ENCODE measurements at regions not wholly inside any gene's neighbourhood (a gene's known extent, or its start where the extent isn't known, plus 50 kb on each side); places are given as distances from the start of the nearest gene placed in this dataset.

GRCh38 chr18:64288432-64288831, 139.5 kb upstream of the LINC00305 start:
- H3K27me3 ChIP-seq: no peaks in the 10 kb centered on the region
- no peak for TF ChIP-seq CTCF (IDR thresholded peaks at IDR 0.05)
- no peak for TF ChIP-seq POLR2A (IDR thresholded peaks at IDR 0.05)
- TF ChIP-seq POLR2AphosphoS5 (IDR thresholded peaks at IDR 0.05; ENCODE audit: insufficient read depth in 1 of 2, low read depth in 1 of 2): no peak
- no peak for DNase-seq (ENCODE audit: extremely low spot score in 2 of 2)
- H3K36me3 ChIP-seq: no peaks in the 10 kb centered on the region
- no peaks in the 10 kb centered on the region for H3K4me1 ChIP-seq
- no peaks in the 10 kb centered on the region for H3K9me3 ChIP-seq
- no peak overlapping the region for H3K27ac ChIP-seq
- intact Hi-C loops (cut with DNase I): no loop called here
- no peak overlapping the region for H3K4me3 ChIP-seq

GRCh38 chr18:64287926-64288325, 139.0 kb upstream of the LINC00305 start:
- intact Hi-C loops (cut with DNase I): no loop called here
- no peak overlapping the region for H3K27ac ChIP-seq
- no peaks in the 10 kb centered on the region for H3K36me3 ChIP-seq
- no peak for DNase-seq (ENCODE audit: extremely low spot score in 2 of 2)
- no peaks in the 10 kb centered on the region for H3K4me1 ChIP-seq
- H3K9me3 ChIP-seq: no peaks in the 10 kb centered on the region
- no peak overlapping the region for H3K4me3 ChIP-seq
- no peaks in the 10 kb centered on the region for H3K27me3 ChIP-seq
- TF ChIP-seq POLR2A (IDR thresholded peaks at IDR 0.05): no peak
- no peak for TF ChIP-seq CTCF (IDR thresholded peaks at IDR 0.05)
- no peak for TF ChIP-seq POLR2AphosphoS5 (IDR thresholded peaks at IDR 0.05; ENCODE audit: insufficient read depth in 1 of 2, low read depth in 1 of 2)

GRCh38 chr18:64283059-64283458, 134.2 kb upstream of the LINC00305 start:
- no peak for TF ChIP-seq POLR2A (IDR thresholded peaks at IDR 0.05)
- TF ChIP-seq POLR2AphosphoS5 (IDR thresholded peaks at IDR 0.05; ENCODE audit: insufficient read depth in 1 of 2, low read depth in 1 of 2): no peak
- no peak for TF ChIP-seq CTCF (IDR thresholded peaks at IDR 0.05)
- no peak overlapping the region for H3K27ac ChIP-seq
- H3K27me3 ChIP-seq: no peaks in the 10 kb centered on the region
- H3K4me3 ChIP-seq: no peak overlapping the region
- H3K4me1 ChIP-seq: no peaks in the 10 kb centered on the region
- H3K36me3 ChIP-seq: no peaks in the 10 kb centered on the region
- no peak for DNase-seq (ENCODE audit: extremely low spot score in 2 of 2)
- intact Hi-C loops (cut with DNase I): no loop called here
- H3K9me3 ChIP-seq: no peaks in the 10 kb centered on the region

- no peaks in the 10 kb centered on the region for H3K4me1 ChIP-seq
- intact Hi-C loops (cut with DNase I): no loop called here
- no peaks in the 10 kb centered on the region for H3K9me3 ChIP-seq
- no peak overlapping the region for H3K4me3 ChIP-seq
- no peaks in the 10 kb centered on the region for H3K36me3 ChIP-seq
- no peaks in the 10 kb centered on the region for H3K27me3 ChIP-seq
- DNase-seq (ENCODE audit: extremely low spot score in 2 of 2): no peak
- TF ChIP-seq POLR2AphosphoS5 (IDR thresholded peaks at IDR 0.05; ENCODE audit: insufficient read depth in 1 of 2, low read depth in 1 of 2) (no peak), CTCF (IDR thresholded peaks at IDR 0.05) (no peak), POLR2A (IDR thresholded peaks at IDR 0.05) (no peak)
- no peak overlapping the region for H3K27ac ChIP-seq
Observed at GRCh38 chr18:64278026-64278425, 129.1 kb upstream of the LINC00305 start.

- no peak for DNase-seq (ENCODE audit: extremely low spot score in 2 of 2)
- Histone ChIP-seq H3K27ac (no peak overlapping the region), H3K9me3 (no peaks in the 10 kb centered on the region), H3K36me3 (no peaks in the 10 kb centered on the region), H3K27me3 (no peaks in the 10 kb centered on the region), H3K4me1 (no peaks in the 10 kb centered on the region), H3K4me3 (no peak overlapping the region)
- intact Hi-C loops (cut with DNase I): no loop called here
- TF ChIP-seq CTCF (IDR thresholded peaks at IDR 0.05): no peak
- TF ChIP-seq POLR2A (IDR thresholded peaks at IDR 0.05): no peak
- no peak for TF ChIP-seq POLR2AphosphoS5 (IDR thresholded peaks at IDR 0.05; ENCODE audit: insufficient read depth in 1 of 2, low read depth in 1 of 2)
Observed at GRCh38 chr18:64276311-64277090, 127.6 kb upstream of the LINC00305 start.
